ENCODE measurements at regions not wholly inside any gene's neighbourhood (a gene's known extent, or its start where the extent isn't known, plus 50 kb on each side); places are given as distances from the start of the nearest gene placed in this dataset.
"Not testable (repeated sequence)": the region's sequence is repeated elsewhere in the genome, so short reads cannot be mapped to it uniquely, and the experiment has no call there.

GRCh38 chr5:15105799-15106393, 234.3 kb upstream of the ANKH start:
- no peaks in the 10 kb centered on the region for H3K9me3 ChIP-seq (ENCODE audit: control insufficient read depth in 2 of 2, low read length in 2 of 2)
- no peaks in the 10 kb centered on the region for H3K36me3 ChIP-seq (ENCODE audit: control insufficient read depth in 2 of 2, insufficient read depth in 2 of 2, low read length in 2 of 2)
- no peak overlapping the region for H3K4me3 ChIP-seq (ENCODE audit: low read length in 2 of 2)
- no peak overlapping the region for H3K9ac ChIP-seq (ENCODE audit: low read length in 2 of 2)
- no peak overlapping the region for H3K27ac ChIP-seq (ENCODE audit: low read length)
- H3K4me1 ChIP-seq (ENCODE audit: control insufficient read depth, insufficient read depth, low read length) = no peaks in the 10 kb centered on the region
- no peaks in the 10 kb centered on the region for H3K27me3 ChIP-seq (ENCODE audit: control insufficient read depth in 1 of 2, insufficient read depth in 2 of 2, low read length in 2 of 2)

- Histone ChIP-seq H3K4me1 (ENCODE audit: control insufficient read depth, insufficient read depth, low read length) (no peaks in the 10 kb centered on the region), H3K36me3 (ENCODE audit: control insufficient read depth in 2 of 2, insufficient read depth in 2 of 2, low read length in 2 of 2) (no peaks in the 10 kb centered on the region), H3K9me3 (ENCODE audit: control insufficient read depth in 2 of 2, low read length in 2 of 2) (no peaks in the 10 kb centered on the region), H3K4me3 (ENCODE audit: low read length in 2 of 2) (no peak overlapping the region), H3K27me3 (ENCODE audit: control insufficient read depth in 1 of 2, insufficient read depth in 2 of 2, low read length in 2 of 2) (no peaks in the 10 kb centered on the region), H3K9ac (ENCODE audit: low read length in 2 of 2) (no peak overlapping the region), H3K27ac (ENCODE audit: low read length) (no peak overlapping the region)
Observed at GRCh38 chr5:15103864-15104263, 232.3 kb upstream of the ANKH start.

GRCh38 chr5:15103130-15103529, 231.6 kb upstream of the ANKH start:
- H3K27me3 ChIP-seq (ENCODE audit: control insufficient read depth in 1 of 2, insufficient read depth in 2 of 2, low read length in 2 of 2) = no peaks in the 10 kb centered on the region
- H3K9me3 ChIP-seq (ENCODE audit: control insufficient read depth in 2 of 2, low read length in 2 of 2) = no peaks in the 10 kb centered on the region
- no peaks in the 10 kb centered on the region for H3K4me1 ChIP-seq (ENCODE audit: control insufficient read depth, insufficient read depth, low read length)
- H3K36me3 ChIP-seq (ENCODE audit: control insufficient read depth in 2 of 2, insufficient read depth in 2 of 2, low read length in 2 of 2) = no peaks in the 10 kb centered on the region
- H3K4me3 ChIP-seq (ENCODE audit: low read length in 2 of 2) = no peak overlapping the region
- no peak overlapping the region for H3K27ac ChIP-seq (ENCODE audit: low read length)
- no peak overlapping the region for H3K9ac ChIP-seq (ENCODE audit: low read length in 2 of 2)

GRCh38 chr5:15097552-15097951, 226.0 kb upstream of the ANKH start:
- Histone ChIP-seq H3K4me3 (ENCODE audit: low read length in 2 of 2) (no peak overlapping the region), H3K27me3 (ENCODE audit: control insufficient read depth in 1 of 2, insufficient read depth in 2 of 2, low read length in 2 of 2) (no peaks in the 10 kb centered on the region), H3K4me1 (ENCODE audit: control insufficient read depth, insufficient read depth, low read length) (no peaks in the 10 kb centered on the region), H3K27ac (ENCODE audit: low read length) (no peak overlapping the region), H3K9ac (ENCODE audit: low read length in 2 of 2) (no peak overlapping the region), H3K36me3 (ENCODE audit: control insufficient read depth in 2 of 2, insufficient read depth in 2 of 2, low read length in 2 of 2) (no peaks in the 10 kb centered on the region), H3K9me3 (ENCODE audit: control insufficient read depth in 2 of 2, low read length in 2 of 2) (no peaks in the 10 kb centered on the region)

GRCh38 chr5:15096686-15097085, 225.1 kb upstream of the ANKH start:
- not testable (repeated sequence) for H3K4me3 ChIP-seq (ENCODE audit: low read length in 2 of 2); H3K36me3 ChIP-seq (ENCODE audit: control insufficient read depth in 2 of 2, insufficient read depth in 2 of 2, low read length in 2 of 2)

GRCh38 chr5:15092801-15093200, 221.2 kb upstream of the ANKH start:
- Histone ChIP-seq H3K27me3 (ENCODE audit: control insufficient read depth in 1 of 2, insufficient read depth in 2 of 2, low read length in 2 of 2) (no peaks in the 10 kb centered on the region), H3K9me3 (ENCODE audit: control insufficient read depth in 2 of 2, low read length in 2 of 2) (no peaks in the 10 kb centered on the region), H3K4me1 (ENCODE audit: control insufficient read depth, insufficient read depth, low read length) (no peaks in the 10 kb centered on the region), H3K36me3 (ENCODE audit: control insufficient read depth in 2 of 2, insufficient read depth in 2 of 2, low read length in 2 of 2) (no peaks in the 10 kb centered on the region), H3K9ac (ENCODE audit: low read length in 2 of 2) (no peak overlapping the region), H3K4me3 (ENCODE audit: low read length in 2 of 2) (no peak overlapping the region), H3K27ac (ENCODE audit: low read length) (no peak overlapping the region)

More at GRCh38 chr5:15096686-15097085, 225.1 kb upstream of the ANKH start:
- not testable (repeated sequence) for H3K27me3 ChIP-seq (ENCODE audit: control insufficient read depth in 1 of 2, insufficient read depth in 2 of 2, low read length in 2 of 2); H3K4me1 ChIP-seq (ENCODE audit: control insufficient read depth, insufficient read depth, low read length); H3K27ac ChIP-seq (ENCODE audit: low read length); H3K9me3 ChIP-seq (ENCODE audit: control insufficient read depth in 2 of 2, low read length in 2 of 2); H3K9ac ChIP-seq (ENCODE audit: low read length in 2 of 2)

- no peaks in the 10 kb centered on the region for H3K36me3 ChIP-seq (ENCODE audit: control insufficient read depth in 2 of 2, insufficient read depth in 2 of 2, low read length in 2 of 2)
- H3K4me1 ChIP-seq (ENCODE audit: control insufficient read depth, insufficient read depth, low read length) = no peaks in the 10 kb centered on the region
- no peaks in the 10 kb centered on the region for H3K27me3 ChIP-seq (ENCODE audit: control insufficient read depth in 1 of 2, insufficient read depth in 2 of 2, low read length in 2 of 2)
- H3K9me3 ChIP-seq (ENCODE audit: control insufficient read depth in 2 of 2, low read length in 2 of 2) = peaks cover 0 to 3% of the 10 kb centered on the region in 2 donors
- no peak overlapping the region for H3K27ac ChIP-seq (ENCODE audit: low read length)
- H3K9ac ChIP-seq (ENCODE audit: low read length in 2 of 2) = no peak overlapping the region
- no peak overlapping the region for H3K4me3 ChIP-seq (ENCODE audit: low read length in 2 of 2)
Observed at GRCh38 chr5:15085671-15086070, 214.1 kb upstream of the ANKH start.

- peaks cover 0 to 5% of the 10 kb centered on the region in 2 donors for H3K27me3 ChIP-seq (ENCODE audit: control insufficient read depth in 1 of 2, insufficient read depth in 2 of 2, low read length in 2 of 2)
- no peak overlapping the region for H3K9ac ChIP-seq (ENCODE audit: low read length in 2 of 2)
- no peaks in the 10 kb centered on the region for H3K36me3 ChIP-seq (ENCODE audit: control insufficient read depth in 2 of 2, insufficient read depth in 2 of 2, low read length in 2 of 2)
- no peak overlapping the region for H3K27ac ChIP-seq (ENCODE audit: low read length)
- H3K4me1 ChIP-seq (ENCODE audit: control insufficient read depth, insufficient read depth, low read length) = no peaks in the 10 kb centered on the region
- H3K9me3 ChIP-seq (ENCODE audit: control insufficient read depth in 2 of 2, low read length in 2 of 2) = no peaks in the 10 kb centered on the region
- no peak overlapping the region for H3K4me3 ChIP-seq (ENCODE audit: low read length in 2 of 2)
Observed at GRCh38 chr5:15082096-15082495, 210.5 kb upstream of the ANKH start.

GRCh38 chr5:15080219-15080618, 208.6 kb upstream of the ANKH start:
- H3K36me3 ChIP-seq (ENCODE audit: control insufficient read depth in 2 of 2, insufficient read depth in 2 of 2, low read length in 2 of 2) = no peaks in the 10 kb centered on the region
- H3K27ac ChIP-seq (ENCODE audit: low read length) = no peak overlapping the region
- no peaks in the 10 kb centered on the region for H3K9me3 ChIP-seq (ENCODE audit: control insufficient read depth in 2 of 2, low read length in 2 of 2)
- no peak overlapping the region for H3K9ac ChIP-seq (ENCODE audit: low read length in 2 of 2)
- no peaks in the 10 kb centered on the region for H3K4me1 ChIP-seq (ENCODE audit: control insufficient read depth, insufficient read depth, low read length)
- peaks cover 0 to 5% of the 10 kb centered on the region in 2 donors for H3K27me3 ChIP-seq (ENCODE audit: control insufficient read depth in 1 of 2, insufficient read depth in 2 of 2, low read length in 2 of 2)
- no peak overlapping the region for H3K4me3 ChIP-seq (ENCODE audit: low read length in 2 of 2)

- Histone ChIP-seq H3K9ac (ENCODE audit: low read length in 2 of 2) (no peak overlapping the region), H3K27ac (ENCODE audit: low read length) (no peak overlapping the region), H3K36me3 (ENCODE audit: control insufficient read depth in 2 of 2, insufficient read depth in 2 of 2, low read length in 2 of 2) (no peaks in the 10 kb centered on the region), H3K4me1 (ENCODE audit: control insufficient read depth, insufficient read depth, low read length) (no peaks in the 10 kb centered on the region), H3K27me3 (ENCODE audit: control insufficient read depth in 1 of 2, insufficient read depth in 2 of 2, low read length in 2 of 2) (peaks cover 0 to 5% of the 10 kb centered on the region in 2 donors), H3K9me3 (ENCODE audit: control insufficient read depth in 2 of 2, low read length in 2 of 2) (no peaks in the 10 kb centered on the region), H3K4me3 (ENCODE audit: low read length in 2 of 2) (no peak overlapping the region)
Observed at GRCh38 chr5:15079566-15079965, 208.0 kb upstream of the ANKH start.

GRCh38 chr5:15074651-15075050, 203.1 kb upstream of the ANKH start:
- Histone ChIP-seq H3K4me1 (ENCODE audit: control insufficient read depth, insufficient read depth, low read length) (no peaks in the 10 kb centered on the region), H3K36me3 (ENCODE audit: control insufficient read depth in 2 of 2, insufficient read depth in 2 of 2, low read length in 2 of 2) (no peaks in the 10 kb centered on the region), H3K9me3 (ENCODE audit: control insufficient read depth in 2 of 2, low read length in 2 of 2) (no peaks in the 10 kb centered on the region), H3K27me3 (ENCODE audit: control insufficient read depth in 1 of 2, insufficient read depth in 2 of 2, low read length in 2 of 2) (peaks cover 0 to 5% of the 10 kb centered on the region in 2 donors), H3K4me3 (ENCODE audit: low read length in 2 of 2) (no peak overlapping the region), H3K9ac (ENCODE audit: low read length in 2 of 2) (no peak overlapping the region), H3K27ac (ENCODE audit: low read length) (no peak overlapping the region)

Data from stomach smooth muscle (tissue), 2 donors.